OCI-LY7 (cell line): ENCODE measurements at regions not wholly inside any gene's neighbourhood (a gene's known extent, or its start where the extent isn't known, plus 50 kb on each side); places are given as distances from the start of the nearest gene placed in this dataset.
"Not testable (repeated sequence)": the region's sequence is repeated elsewhere in the genome, so short reads cannot be mapped to it uniquely, and the experiment has no call there.

Source experiments
- BruUV-seq: library from RNA; stranded (reverse); fragments of 400-500 nt; replicated peaks from 2 replicates; lab custom pipeline; 2021; lab: Mats Ljungman, UMichigan
- CTCF ChIA-PET: fragments of 300-600 bp; sonication (Branson Sonifier 250); formaldehyde crosslinking; loops from one replicate; lab custom pipeline; 2022; ENCODE audit warnings: antibody characterized with exemption; ENCODE audit not compliant: unreplicated experiment; lab: Charles Lee
- POLR2A ChIA-PET: fragments of 300-600 bp; sonication (Branson Sonifier 250); formaldehyde crosslinking; loops from one replicate; lab custom pipeline; 2022; ENCODE audit warnings: antibody characterized with exemption; lab: Charles Lee
- DNase-seq: peaks from one replicate; pipeline ENCODE4 v3.0.0-alpha.2; 2015; ENCODE audit warnings: low spot score
- H2AFZ ChIP-seq: fragments of 200-600 bp; sonication (generic), shearing (Covaris generic); 2 replicates; pipeline ENCODE4 v1.6.1; 2014; ENCODE audit warnings: mild to moderate bottlenecking, antibody characterized with exemption, low read length, moderate library complexity
- H3K27ac ChIP-seq: fragments of 200-600 bp; sonication (generic); 2 replicates; pipeline ENCODE4 v1.5.1; 2014; ENCODE audit warnings: mixed run types, low read depth, mild to moderate bottlenecking, moderate library complexity, low read length, inconsistent platforms; ENCODE audit not compliant: poor library complexity, severe bottlenecking
- H3K36me3 ChIP-seq: fragments of 200-600 bp; sonication (generic); 2 replicates; pipeline ENCODE4 v1.6.1; 2014; ENCODE audit warnings: mild to moderate bottlenecking, antibody characterized with exemption, low read length, moderate library complexity, mixed read lengths; ENCODE audit not compliant: insufficient read depth
- H3K4me1 ChIP-seq: fragments of 200-600 bp; sonication (generic); 2 replicates; pipeline ENCODE4 v1.5.1; 2014; ENCODE audit warnings: mild to moderate bottlenecking, low read length; ENCODE audit not compliant: insufficient read depth, poor library complexity, severe bottlenecking
- H3K4me2 ChIP-seq: fragments of 200-600 bp; sonication (generic); 2 replicates; pipeline ENCODE4 v1.6.1; 2014; ENCODE audit warnings: mild to moderate bottlenecking, low read length
- H3K4me3 ChIP-seq: fragments of 200-600 bp; sonication (generic); 2 replicates; pipeline ENCODE4 v1.5.1; 2014; ENCODE audit warnings: mild to moderate bottlenecking, low read depth, low read length; ENCODE audit not compliant: poor library complexity, severe bottlenecking
- H3K79me2 ChIP-seq: fragments of 200-600 bp; sonication (generic); 2 replicates; pipeline ENCODE4 v1.6.1; 2016; ENCODE audit warnings: low read depth, mild to moderate bottlenecking, low read length, moderate library complexity, mixed read lengths; ENCODE audit not compliant: insufficient read depth
- H3K9me2 ChIP-seq: fragments of 200-600 bp; sonication (generic); 2 replicates; pipeline ENCODE4 v1.6.1; 2016; ENCODE audit warnings: mild to moderate bottlenecking, low read length, mixed read lengths; ENCODE audit not compliant: insufficient read depth
- H3K9me3 ChIP-seq: fragments of 200-600 bp; sonication (generic); 2 replicates; pipeline ENCODE4 v1.6.1; 2014; ENCODE audit warnings: mild to moderate bottlenecking, mixed run types, low read length, mixed read lengths
- H4K20me1 ChIP-seq: fragments of 200-600 bp; sonication (generic); 2 replicates; pipeline ENCODE4 v1.6.1; 2014; ENCODE audit warnings: mild to moderate bottlenecking, antibody characterized with exemption, low read length, moderate library complexity, mixed read lengths; ENCODE audit not compliant: insufficient read depth
- CTCF ChIP-seq: fragments of 200-600 bp; sonication (generic); conservative IDR thresholded peaks from 2 replicates; pipeline ENCODE4 v1.5.1; 2014; ENCODE audit warnings: mild to moderate bottlenecking, antibody characterized with exemption, low read length, moderate library complexity, mixed read lengths
- EZH2phosphoT487 ChIP-seq: fragments of 200-600 bp; sonication (generic); IDR thresholded peaks from 2 replicates; pipeline ENCODE4 v1.6.1; 2018; ENCODE audit warnings: low read depth, borderline replicate concordance, mild to moderate bottlenecking, mixed run types, antibody characterized with exemption, low read length, moderate library complexity, mixed read lengths
- intact Hi-C: fragments of 100-400 bp; cut with micrococcal nuclease; formaldehyde crosslinking; loops from one replicate; pipeline ENCODE4 v1.10.0; 2022; ENCODE audit not compliant: unreplicated experiment

DNA sequence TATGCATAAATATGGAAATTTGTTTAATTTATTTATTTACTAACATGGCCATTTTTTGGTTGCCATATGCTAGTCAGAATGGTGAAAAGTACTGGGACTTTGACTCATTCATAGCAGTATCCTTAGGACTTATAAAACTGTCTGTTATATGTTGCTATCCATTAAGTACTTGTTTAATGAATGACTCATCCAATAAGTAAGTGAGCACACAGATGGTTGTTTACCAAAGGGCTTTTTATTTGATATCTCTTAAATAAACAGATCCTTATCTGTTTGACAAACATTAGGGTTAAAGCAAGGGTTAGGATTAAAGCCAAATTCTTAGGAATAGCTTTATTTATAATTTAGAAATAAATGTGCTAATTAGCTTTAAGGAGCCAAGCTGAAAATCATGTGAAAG is 183.4 kb downstream of the FBXO4 start:
- no peak overlapping the region for H2AFZ ChIP-seq
- no TSS peak for BruUV-seq
- no peaks in the 10 kb centered on the region for H3K9me2 ChIP-seq
- TF ChIP-seq EZH2phosphoT487 (no peak), CTCF (no peak)
- H3K4me1 ChIP-seq, result no peaks in the 10 kb centered on the region
- no peaks in the 10 kb centered on the region for H4K20me1 ChIP-seq
- H3K36me3 ChIP-seq, result no peaks in the 10 kb centered on the region
- H3K4me2 ChIP-seq, result no peak overlapping the region
- CTCF ChIA-PET, result no interaction called here
- H3K4me3 ChIP-seq, result no peak overlapping the region
- no peak overlapping the region for H3K27ac ChIP-seq
- no peaks in the 10 kb centered on the region for H3K79me2 ChIP-seq
- H3K9me3 ChIP-seq, result no peaks in the 10 kb centered on the region; the same call in 1 of the 2 replicates
- no peak for DNase-seq
- POLR2A ChIA-PET, result no interaction called here
- intact Hi-C loops, result no loop called here

DNA sequence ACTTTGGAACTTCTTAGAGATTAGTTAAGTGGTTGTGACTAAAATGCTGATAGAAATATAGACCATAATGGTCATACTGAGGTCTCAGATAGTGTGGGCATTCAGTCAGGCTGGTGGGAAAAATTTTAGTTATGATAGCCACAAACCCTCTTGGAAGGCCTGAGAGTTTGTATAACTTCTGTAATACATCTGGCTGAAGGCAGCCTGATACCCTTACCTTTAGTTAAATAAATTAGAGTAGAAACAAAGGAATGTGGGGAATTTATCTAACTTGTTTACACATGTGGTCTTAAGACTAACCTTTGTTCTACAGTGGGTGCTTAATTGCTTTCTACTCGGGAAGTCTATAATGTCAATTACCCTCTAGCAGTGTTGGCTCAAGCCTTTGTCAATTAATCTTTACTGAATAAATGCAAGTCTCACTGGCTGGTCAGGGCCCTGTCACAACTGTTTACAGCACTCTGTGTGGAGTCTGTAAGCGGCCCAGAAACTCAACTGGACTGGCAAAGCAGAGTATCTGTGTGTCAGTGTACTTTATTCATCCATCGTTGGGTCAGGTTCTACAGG is 184.0 kb downstream of the FBXO4 start:
- intact Hi-C loops, result no loop called here
- no peaks in the 10 kb centered on the region for H3K4me1 ChIP-seq
- no peaks in the 10 kb centered on the region; the same call in 1 of the 2 replicates for H3K9me3 ChIP-seq
- H3K4me3 ChIP-seq, result no peak overlapping the region
- no peak for TF ChIP-seq EZH2phosphoT487
- TF ChIP-seq CTCF, result no peak
- H3K9me2 ChIP-seq, result no peaks in the 10 kb centered on the region
- no peaks in the 10 kb centered on the region for H3K79me2 ChIP-seq
- DNase-seq, result no peak
- H3K27ac ChIP-seq, result no peak overlapping the region
- BruUV-seq, result no TSS peak
- CTCF ChIA-PET, result no interaction called here
- no peak overlapping the region for H3K4me2 ChIP-seq
- H3K36me3 ChIP-seq, result no peaks in the 10 kb centered on the region
- POLR2A ChIA-PET, result interaction anchor here (0.7 kb wide), 2 partner anchors 180 to 292 kb away, joined by 3 to 7 read pairs; no protein-coding TSS in a partner anchor
- H4K20me1 ChIP-seq, result no peaks in the 10 kb centered on the region
- no peak overlapping the region for H2AFZ ChIP-seq

DNA sequence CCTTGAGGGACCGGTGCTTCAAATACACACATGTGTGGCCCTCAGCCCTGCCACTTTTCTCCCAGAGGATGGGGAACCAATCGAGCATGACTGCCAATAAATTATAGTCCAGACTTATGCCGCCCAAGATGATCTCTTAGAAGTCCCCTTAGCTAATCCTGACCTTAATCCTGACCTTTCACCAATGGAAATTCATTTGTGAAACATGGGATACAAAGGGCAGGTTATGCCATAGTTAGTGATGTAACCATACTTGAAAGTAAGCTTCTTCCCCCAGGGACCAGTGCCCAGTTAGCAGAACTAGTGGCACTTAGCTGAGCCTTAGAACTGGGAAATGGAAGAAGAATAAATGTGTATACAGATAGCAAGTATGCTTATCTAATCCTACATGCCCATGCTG is 190.6 kb downstream of the FBXO4 start:
- DNase-seq, H3K36me3 ChIP-seq, H3K4me1 ChIP-seq, POLR2A ChIA-PET, H3K4me2 ChIP-seq, H3K9me2 ChIP-seq, H4K20me1 ChIP-seq, H3K79me2 ChIP-seq, H3K9me3 ChIP-seq, H2AFZ ChIP-seq, H3K4me3 ChIP-seq, CTCF ChIA-PET, intact Hi-C loops, BruUV-seq, H3K27ac ChIP-seq: not testable (repeated sequence)
